Stimulated activated memory B cell treated with anti-CD40 and anti-IgM and Interleukin-4, amounts not matched to agents 10 μg/mL and 1 μg/mL and 100 μg/mL, for 72 hours (primary cell): ENCODE measurements at regions not wholly inside any gene's neighbourhood (a gene's known extent, or its start where the extent isn't known, plus 50 kb on each side); places are given as distances from the start of the nearest gene placed in this dataset.
A peak's percentile ranks its signal among the peaks of the same experiment; 100 is the strongest.
"Not testable (repeated sequence)": the region's sequence is repeated elsewhere in the genome, so short reads cannot be mapped to it uniquely, and the experiment has no call there.

Experiments used
- ATAC-seq: fragments of 150-1000 bp; cut with Tn5 transposase; 2 replicates; pipeline ENCODE4 v1.10.0; 2021
- H3K27ac Mint-ChIP-seq: one replicate; pipeline ENCODE4 v1.8.0; 2022; ENCODE audit warnings: mild to moderate bottlenecking, mixed read lengths
- H3K27me3 Mint-ChIP-seq: one replicate; pipeline ENCODE4 v1.8.0; 2022; ENCODE audit warnings: mixed read lengths
- H3K36me3 Mint-ChIP-seq: one replicate; pipeline ENCODE4 v1.8.0; 2022; ENCODE audit warnings: mixed read lengths
- H3K4me1 Mint-ChIP-seq: one replicate; pipeline ENCODE4 v1.8.0; 2022; ENCODE audit warnings: mixed read lengths
- H3K4me3 Mint-ChIP-seq: one replicate; pipeline ENCODE4 v1.8.0; 2022; ENCODE audit warnings: mild to moderate bottlenecking, moderate library complexity, mixed read lengths
- H3K9me3 Mint-ChIP-seq: one replicate; pipeline ENCODE4 v1.8.0; 2022; ENCODE audit warnings: mixed read lengths

GRCh38 chr18:79588636-79589481 lies 90.7 kb upstream of the CTDP1 start:
- ATAC-seq, result no peak
- no peak overlapping the region for H3K27ac Mint-ChIP-seq
- H3K4me1 Mint-ChIP-seq, result peaks cover 12% of the 10 kb centered on the region
- H3K36me3 Mint-ChIP-seq, result peaks cover 8% of the 10 kb centered on the region
- peaks cover 17% of the 10 kb centered on the region for H3K9me3 Mint-ChIP-seq
- peaks cover 9% of the 10 kb centered on the region for H3K27me3 Mint-ChIP-seq
- no peak overlapping the region for H3K4me3 Mint-ChIP-seq

GRCh38 chr18:79589601-79590091 lies 90.0 kb upstream of the CTDP1 start:
- Mint-ChIP-seq H3K36me3 (peaks cover 8% of the 10 kb centered on the region), H3K9me3 (peaks cover 17% of the 10 kb centered on the region), H3K27ac (no peak overlapping the region), H3K27me3 (peaks cover 9% of the 10 kb centered on the region), H3K4me1 (peaks cover 5% of the 10 kb centered on the region), H3K4me3 (no peak overlapping the region)
- no peak for ATAC-seq

GRCh38 chr18:79590191-79591031 lies 89.2 kb upstream of the CTDP1 start:
- Mint-ChIP-seq H3K4me3 (no peak overlapping the region), H3K27ac (no peak overlapping the region), H3K9me3 (peaks cover 17% of the 10 kb centered on the region), H3K36me3 (peaks cover 8% of the 10 kb centered on the region), H3K4me1 (no peaks in the 10 kb centered on the region), H3K27me3 (peaks cover 12% of the 10 kb centered on the region)
- ATAC-seq, result no peak

- peaks cover 15% of the 10 kb centered on the region for H3K27me3 Mint-ChIP-seq
- no peaks in the 10 kb centered on the region for H3K4me1 Mint-ChIP-seq
- peaks cover 17% of the 10 kb centered on the region for H3K9me3 Mint-ChIP-seq
- peaks cover 8% of the 10 kb centered on the region for H3K36me3 Mint-ChIP-seq
- no peak for ATAC-seq
- no peak overlapping the region for H3K27ac Mint-ChIP-seq
- H3K4me3 Mint-ChIP-seq, result no peak overlapping the region
Observed at GRCh38 chr18:79591032-79591308, 88.6 kb upstream of the CTDP1 start.

GRCh38 chr18:79592684-79593083 lies 86.9 kb upstream of the CTDP1 start:
- not testable (repeated sequence) for H3K27ac Mint-ChIP-seq, H3K4me1 Mint-ChIP-seq, H3K4me3 Mint-ChIP-seq, ATAC-seq, H3K36me3 Mint-ChIP-seq
- peaks cover 25% of the 10 kb centered on the region for H3K27me3 Mint-ChIP-seq
- peaks cover 17% of the 10 kb centered on the region for H3K9me3 Mint-ChIP-seq

- Mint-ChIP-seq H3K9me3 (peaks cover 17% of the 10 kb centered on the region), H3K27ac (no peak overlapping the region), H3K36me3 (peaks cover 8% of the 10 kb centered on the region), H3K4me3 (no peak overlapping the region), H3K27me3 (peaks cover 36% of the 10 kb centered on the region), H3K4me1 (no peaks in the 10 kb centered on the region)
- ATAC-seq, result no peak
Observed at GRCh38 chr18:79595876-79596374, 83.7 kb upstream of the CTDP1 start.

- H3K9me3 Mint-ChIP-seq, result peaks cover 17% of the 10 kb centered on the region
- no peaks in the 10 kb centered on the region for H3K4me1 Mint-ChIP-seq
- H3K36me3 Mint-ChIP-seq, result peaks cover 8% of the 10 kb centered on the region
- no peak overlapping the region for H3K27ac Mint-ChIP-seq
- no peak overlapping the region for H3K4me3 Mint-ChIP-seq
- ATAC-seq, result no peak
- H3K27me3 Mint-ChIP-seq, result peaks cover 39% of the 10 kb centered on the region
Observed at GRCh38 chr18:79596446-79597175, 83.0 kb upstream of the CTDP1 start.

- H3K27ac Mint-ChIP-seq, result no peak overlapping the region
- H3K27me3 Mint-ChIP-seq, result peaks cover 39% of the 10 kb centered on the region
- no peak overlapping the region for H3K4me3 Mint-ChIP-seq
- peaks cover 11% of the 10 kb centered on the region for H3K9me3 Mint-ChIP-seq
- peaks cover 8% of the 10 kb centered on the region for H3K36me3 Mint-ChIP-seq
- no peaks in the 10 kb centered on the region for H3K4me1 Mint-ChIP-seq
- ATAC-seq, result no peak
Observed at GRCh38 chr18:79597176-79597830, 82.3 kb upstream of the CTDP1 start.

- no peak for ATAC-seq
- Mint-ChIP-seq H3K4me3 (no peak overlapping the region), H3K27me3 (peaks cover 39% of the 10 kb centered on the region), H3K27ac (no peak overlapping the region), H3K36me3 (peaks cover under 1% of the 10 kb centered on the region), H3K4me1 (no peaks in the 10 kb centered on the region), H3K9me3 (peaks cover 4% of the 10 kb centered on the region)
Observed at GRCh38 chr18:79597831-79598632, 81.6 kb upstream of the CTDP1 start.

- Mint-ChIP-seq H3K4me3 (no peak overlapping the region), H3K36me3 (no peaks in the 10 kb centered on the region), H3K9me3 (no peaks in the 10 kb centered on the region), H3K27me3 (peaks cover 39% of the 10 kb centered on the region), H3K27ac (no peak overlapping the region), H3K4me1 (no peaks in the 10 kb centered on the region)
- ATAC-seq, result no peak
Observed at GRCh38 chr18:79598633-79599175, 80.9 kb upstream of the CTDP1 start.

- no peak for ATAC-seq
- Mint-ChIP-seq H3K4me1 (no peaks in the 10 kb centered on the region), H3K27me3 (peaks cover 39% of the 10 kb centered on the region), H3K27ac (no peak overlapping the region), H3K9me3 (no peaks in the 10 kb centered on the region), H3K36me3 (no peaks in the 10 kb centered on the region), H3K4me3 (no peak overlapping the region)
Observed at GRCh38 chr18:79599441-79599931, 80.1 kb upstream of the CTDP1 start.

GRCh38 chr18:79600141-79600540 lies 79.5 kb upstream of the CTDP1 start:
- no peak overlapping the region for H3K27ac Mint-ChIP-seq

GRCh38 chr18:79600596-79600995 lies 79.0 kb upstream of the CTDP1 start:
- peak; percentile 31 for ATAC-seq
- no peaks in the 10 kb centered on the region for H3K9me3 Mint-ChIP-seq
- no peaks in the 10 kb centered on the region for H3K36me3 Mint-ChIP-seq
- no peak overlapping the region for H3K27ac Mint-ChIP-seq
- H3K27me3 Mint-ChIP-seq, result peaks cover 34% of the 10 kb centered on the region
- no peaks in the 10 kb centered on the region for H3K4me1 Mint-ChIP-seq
- no peak overlapping the region for H3K4me3 Mint-ChIP-seq

More at GRCh38 chr18:79600141-79600540, 79.5 kb upstream of the CTDP1 start:
- Mint-ChIP-seq H3K36me3 (no peaks in the 10 kb centered on the region), H3K27me3 (peaks cover 39% of the 10 kb centered on the region), H3K4me3 (no peak overlapping the region), H3K9me3 (no peaks in the 10 kb centered on the region), H3K4me1 (no peaks in the 10 kb centered on the region)
- ATAC-seq, result no peak

- ATAC-seq, result no peak
- H3K4me1 Mint-ChIP-seq, result peaks cover 2% of the 10 kb centered on the region
- H3K36me3 Mint-ChIP-seq, result no peaks in the 10 kb centered on the region
- peaks cover 28% of the 10 kb centered on the region for H3K27me3 Mint-ChIP-seq
- H3K27ac Mint-ChIP-seq, result no peak overlapping the region
- no peak overlapping the region for H3K4me3 Mint-ChIP-seq
- no peaks in the 10 kb centered on the region for H3K9me3 Mint-ChIP-seq
Observed at GRCh38 chr18:79601234-79601633, 78.4 kb upstream of the CTDP1 start.
